ENCODE measurements at regions not wholly inside any gene's neighbourhood (a gene's known extent, or its start where the extent isn't known, plus 50 kb on each side); places are given as distances from the start of the nearest gene placed in this dataset.

DNA sequence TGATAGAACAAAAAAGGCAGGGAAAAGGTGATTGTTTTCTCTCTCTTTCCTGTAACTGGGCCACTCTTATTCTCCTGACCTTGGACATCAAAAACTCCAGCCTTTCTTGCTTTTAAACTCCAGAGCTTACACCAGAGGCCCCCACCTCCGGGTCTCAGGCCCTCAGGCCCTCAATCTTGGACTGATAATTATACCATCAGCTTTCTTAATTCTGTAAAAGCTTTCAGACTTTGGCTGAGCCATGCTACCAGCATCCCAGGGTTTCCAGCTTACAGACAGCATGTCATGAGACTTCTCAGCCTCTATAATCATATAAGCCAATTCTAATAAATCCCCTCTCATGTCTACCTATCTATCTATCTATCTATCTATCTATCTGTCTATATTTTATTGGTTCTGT lies 137.7 kb downstream of the SNX18 start:
- TF ChIP-seq ZBTB7A (IDR thresholded peaks at IDR 0.05; ENCODE audit: low read depth) (no peak), REST (IDR thresholded peaks at IDR 0.05; ENCODE audit: low read depth) (no peak), YY1 (IDR thresholded peaks at IDR 0.05; ENCODE audit: low read depth) (no peak)
